GM21367 (cell line): ENCODE measurements at regions not wholly inside any gene's neighbourhood (a gene's known extent, or its start where the extent isn't known, plus 50 kb on each side); places are given as distances from the start of the nearest gene placed in this dataset.
"Not testable (repeated sequence)": the region's sequence is repeated elsewhere in the genome, so short reads cannot be mapped to it uniquely, and the experiment has no call there.

Source experiments
- ATAC-seq: cut with Tn5 transposase; IDR thresholded peaks from one replicate; pipeline ENCODE4 v1.9.1; 2021; ENCODE audit not compliant: unreplicated experiment

- ATAC-seq, result not testable (repeated sequence)
These were observed 2226.0 kb upstream of the DEFB115 start for GRCh38 chr20:29031262-29031982.

GRCh38 chr20:29044239-29044638 lies 2213.2 kb upstream of the DEFB115 start:
- not testable (repeated sequence) for ATAC-seq

- ATAC-seq, result not testable (repeated sequence)
These were observed 2207.4 kb upstream of the DEFB115 start for GRCh38 chr20:29050008-29050606.

GRCh38 chr20:29057866-29058484 lies 2199.5 kb upstream of the DEFB115 start:
- ATAC-seq, result not testable (repeated sequence)

GRCh38 chr20:29062451-29062850 lies 2195.0 kb upstream of the DEFB115 start:
- not testable (repeated sequence) for ATAC-seq

- ATAC-seq, result not testable (repeated sequence)
These were observed 2191.1 kb upstream of the DEFB115 start for GRCh38 chr20:29066341-29066740.

- ATAC-seq, result not testable (repeated sequence)
These were observed 2183.8 kb upstream of the DEFB115 start for GRCh38 chr20:29073640-29074039.

GRCh38 chr20:29079769-29080690 lies 2177.4 kb upstream of the DEFB115 start:
- ATAC-seq, result peak; percentile 86

GRCh38 chr20:29081712-29082111 lies 2175.8 kb upstream of the DEFB115 start:
- not testable (repeated sequence) for ATAC-seq

- no peak for ATAC-seq
These were observed 2171.8 kb upstream of the DEFB115 start for GRCh38 chr20:29085625-29086024.

- ATAC-seq, result not testable (repeated sequence)
These were observed 2171.2 kb upstream of the DEFB115 start for GRCh38 chr20:29086145-29086718.

GRCh38 chr20:29086938-29087337 lies 2170.5 kb upstream of the DEFB115 start:
- no peak for ATAC-seq

- not testable (repeated sequence) for ATAC-seq
These were observed 2169.6 kb upstream of the DEFB115 start for GRCh38 chr20:29087887-29088286.

- not testable (repeated sequence) for ATAC-seq
These were observed 2169.0 kb upstream of the DEFB115 start for GRCh38 chr20:29088472-29088871.

- ATAC-seq, result not testable (repeated sequence)
These were observed 2168.1 kb upstream of the DEFB115 start for GRCh38 chr20:29089409-29089808.

GRCh38 chr20:29093958-29094357 lies 2163.5 kb upstream of the DEFB115 start:
- ATAC-seq, result not testable (repeated sequence)

GRCh38 chr20:29096695-29097094 lies 2160.8 kb upstream of the DEFB115 start:
- ATAC-seq, result not testable (repeated sequence)

GRCh38 chr20:29107884-29108283 lies 2149.6 kb upstream of the DEFB115 start:
- not testable (repeated sequence) for ATAC-seq

- not testable (repeated sequence) for ATAC-seq
These were observed 2148.1 kb upstream of the DEFB115 start for GRCh38 chr20:29109386-29109785.

GRCh38 chr20:29115097-29115496 lies 2142.4 kb upstream of the DEFB115 start:
- not testable (repeated sequence) for ATAC-seq
